ENCODE measurements at regions not wholly inside any gene's neighbourhood (a gene's known extent, or its start where the extent isn't known, plus 50 kb on each side); places are given as distances from the start of the nearest gene placed in this dataset.

- TF ChIP-seq CTCF (IDR thresholded peaks at IDR 0.05) = no peak
- TF ChIP-seq PBX3 (IDR thresholded peaks at IDR 0.05) = peak; percentile 46; the same call in 1 of the 2 replicates
- no peak for TF ChIP-seq GABPA (IDR thresholded peaks at IDR 0.05; ENCODE audit: low read depth)
Measured at GRCh38 chr2:180621366-180621765, 359.0 kb upstream of the UBE2E3 start.

All from SK-N-SH (cell line).